Stimulated activated naive CD8-positive, alpha-beta T cell treated with anti-CD3 and anti-CD28 coated beads, Interleukin-15, Interleukin-2, amounts not matched to agents 100 U/mL and 50 U/mL, for 24 hours (primary cell): ENCODE measurements at regions not wholly inside any gene's neighbourhood (a gene's known extent, or its start where the extent isn't known, plus 50 kb on each side); places are given as distances from the start of the nearest gene placed in this dataset.

ENCODE experiments used
- ATAC-seq: fragments of 150-1000 bp; cut with Tn5 transposase; one replicate; pipeline ENCODE4 v1.10.0; 2021
- DNase-seq: peaks from one replicate; pipeline ENCODE4 v3.0.0; 2021

DNA sequence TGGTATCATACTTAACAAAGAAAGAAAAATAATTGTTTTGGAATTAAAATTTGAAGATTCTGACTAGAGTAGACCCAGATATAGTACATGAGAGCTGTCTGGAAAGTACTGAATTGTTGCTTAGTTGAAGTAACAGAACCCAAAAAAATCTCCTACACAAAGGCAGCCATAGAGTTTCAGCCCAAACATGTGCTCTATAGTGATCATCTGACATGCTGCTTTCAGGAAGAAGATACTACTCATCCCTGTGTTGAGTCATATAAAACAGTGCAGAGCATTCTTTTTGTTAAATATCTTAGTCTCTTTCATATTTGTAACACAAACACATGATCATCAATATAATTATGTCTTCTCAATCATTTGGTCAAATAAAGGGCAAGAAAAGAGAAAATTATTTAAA is 84.8 kb upstream of the PTPRM start:
- ATAC-seq (no peak), DNase-seq (no peak)

- DNase-seq (no peak), ATAC-seq (no peak)
Measured at GRCh38 chr18:7485616-7486015, 81.5 kb upstream of the PTPRM start.

GRCh38 chr18:7488571-7488970 is 78.5 kb upstream of the PTPRM start:
- no peak for DNase-seq
- no peak for ATAC-seq

- no peak for DNase-seq
- no peak for ATAC-seq
Measured at GRCh38 chr18:7490104-7490503, 77.0 kb upstream of the PTPRM start.

DNA sequence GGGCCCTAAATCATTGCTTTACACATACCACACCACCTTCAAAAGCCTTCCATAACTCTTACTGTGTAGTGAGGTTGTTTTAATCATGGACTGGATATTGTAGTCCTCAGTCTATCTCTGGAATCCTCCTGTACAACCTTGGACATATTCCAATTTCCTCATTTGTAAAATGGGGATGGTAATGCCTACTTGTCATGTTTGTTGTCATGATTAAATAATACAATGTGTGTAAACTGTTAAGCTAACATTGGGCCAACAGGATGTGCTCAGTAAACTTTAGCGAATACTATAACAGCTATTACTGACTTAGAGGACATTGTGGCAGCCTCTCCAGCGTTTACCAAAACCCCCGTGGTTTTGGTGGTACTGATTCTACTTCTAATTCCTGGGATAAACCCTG is 74.7 kb upstream of the PTPRM start:
- ATAC-seq (no peak), DNase-seq (no peak)

DNA sequence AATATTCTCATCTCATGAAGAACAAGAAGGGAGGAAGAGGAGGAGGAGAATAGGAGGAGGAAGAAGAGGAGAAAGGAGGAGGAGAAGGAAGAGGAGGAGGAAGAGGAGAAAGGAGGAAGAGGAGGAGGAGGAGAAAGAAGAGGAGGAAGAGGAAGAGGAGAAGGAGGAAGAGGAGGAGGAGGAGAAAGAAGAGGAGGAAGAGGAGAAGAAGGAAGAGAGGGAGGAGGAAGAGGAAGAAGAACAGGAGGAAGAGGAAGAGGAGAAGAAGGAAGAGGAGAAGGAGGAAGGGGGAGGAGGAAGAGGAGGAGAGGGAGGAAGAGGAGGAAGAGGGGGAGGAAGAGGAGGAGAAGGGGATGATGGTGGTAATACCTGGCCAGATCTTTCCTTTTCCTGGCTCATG is 70.0 kb upstream of the PTPRM start:
- no peak for ATAC-seq
- no peak for DNase-seq

DNA sequence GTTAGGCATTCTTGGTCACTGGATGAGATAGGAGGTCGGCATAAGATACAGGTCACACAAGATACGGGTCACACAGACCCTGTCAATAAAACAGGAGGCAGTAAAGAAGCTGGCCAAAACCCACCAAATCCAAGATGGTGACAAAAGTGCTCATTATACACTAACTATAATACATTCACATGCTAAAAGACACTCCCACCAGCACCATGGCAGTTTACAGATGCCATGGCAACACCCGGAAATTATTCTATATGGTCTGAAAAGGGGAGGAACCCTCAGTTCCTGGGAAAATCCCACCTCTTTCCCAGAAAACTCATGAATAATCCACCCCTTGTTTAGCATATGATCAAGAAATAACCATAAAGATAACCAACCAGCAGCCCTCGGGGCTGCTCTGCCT is 56.0 kb upstream of the PTPRM start:
- no peak for DNase-seq
- no peak for ATAC-seq

DNA sequence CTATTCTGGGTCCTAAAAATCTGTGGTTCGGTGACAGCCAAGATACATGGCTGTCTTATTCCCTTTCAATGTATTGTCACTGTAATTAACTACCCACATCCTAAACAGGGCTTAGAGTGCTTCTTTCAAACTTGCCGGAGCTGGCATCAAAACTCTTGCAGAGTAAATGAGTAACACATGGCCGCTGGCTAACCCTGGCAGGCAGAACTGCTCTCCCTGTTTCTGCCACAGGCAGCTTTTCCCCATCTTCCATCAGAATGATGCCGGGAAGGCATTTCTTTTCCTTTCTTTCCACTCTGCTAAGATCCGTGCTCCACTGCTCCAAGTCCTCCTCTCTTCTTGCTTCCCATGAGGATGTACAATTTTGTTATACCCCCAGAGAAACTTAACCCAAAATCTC is 54.8 kb upstream of the PTPRM start:
- ATAC-seq: no peak
- DNase-seq: no peak

DNA sequence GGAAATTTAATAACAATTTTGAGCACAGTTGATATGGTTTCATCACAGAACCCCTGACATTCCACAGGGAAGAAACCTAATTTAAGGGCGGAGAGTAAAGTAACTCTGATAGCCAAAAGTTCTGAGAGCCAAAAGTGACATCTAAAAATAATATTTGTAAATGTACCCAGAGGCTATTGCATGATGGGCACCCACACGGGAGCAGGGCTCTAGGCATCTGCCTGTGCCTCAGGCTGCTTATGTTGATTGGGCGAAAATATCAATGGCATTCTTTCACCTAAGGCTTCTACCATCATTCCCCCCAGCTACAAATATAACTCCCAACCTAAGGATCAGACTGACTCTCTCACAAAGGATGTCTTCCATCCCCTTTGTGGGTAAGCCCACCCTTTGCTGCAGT is 54.1 kb upstream of the PTPRM start:
- no peak for ATAC-seq
- no peak for DNase-seq

DNA sequence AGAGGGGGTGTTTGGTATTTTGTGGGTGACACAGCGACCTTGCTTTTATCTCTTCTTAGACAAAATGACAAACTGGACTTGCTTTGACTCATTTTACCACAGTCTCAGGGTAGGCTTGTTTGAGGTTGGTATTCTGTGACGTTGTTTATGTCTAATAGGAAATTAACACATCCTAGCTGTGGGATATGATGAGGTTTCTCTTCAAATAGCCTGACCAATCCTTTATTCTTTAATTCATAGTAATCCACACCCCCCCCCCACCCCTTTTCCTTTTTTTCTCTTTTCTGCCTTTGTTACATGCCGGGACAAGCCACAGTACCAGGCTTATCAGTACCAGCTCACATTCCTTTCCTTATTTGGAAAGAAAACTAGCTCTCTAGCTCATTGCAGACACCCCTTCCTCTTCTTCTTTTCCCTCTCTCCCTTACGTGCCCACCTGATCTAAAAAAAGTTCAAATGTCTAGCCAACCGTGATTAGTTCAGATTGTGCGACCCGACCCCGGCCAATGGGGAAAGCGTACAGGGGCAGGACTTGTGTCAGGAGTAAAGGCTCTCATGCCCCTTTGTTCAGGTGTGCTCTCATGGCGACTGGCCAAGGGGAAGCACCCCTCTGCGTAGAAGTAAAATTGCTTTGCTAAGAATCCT is 52.2 kb upstream of the PTPRM start:
- no peak for ATAC-seq
- no peak for DNase-seq

DNA sequence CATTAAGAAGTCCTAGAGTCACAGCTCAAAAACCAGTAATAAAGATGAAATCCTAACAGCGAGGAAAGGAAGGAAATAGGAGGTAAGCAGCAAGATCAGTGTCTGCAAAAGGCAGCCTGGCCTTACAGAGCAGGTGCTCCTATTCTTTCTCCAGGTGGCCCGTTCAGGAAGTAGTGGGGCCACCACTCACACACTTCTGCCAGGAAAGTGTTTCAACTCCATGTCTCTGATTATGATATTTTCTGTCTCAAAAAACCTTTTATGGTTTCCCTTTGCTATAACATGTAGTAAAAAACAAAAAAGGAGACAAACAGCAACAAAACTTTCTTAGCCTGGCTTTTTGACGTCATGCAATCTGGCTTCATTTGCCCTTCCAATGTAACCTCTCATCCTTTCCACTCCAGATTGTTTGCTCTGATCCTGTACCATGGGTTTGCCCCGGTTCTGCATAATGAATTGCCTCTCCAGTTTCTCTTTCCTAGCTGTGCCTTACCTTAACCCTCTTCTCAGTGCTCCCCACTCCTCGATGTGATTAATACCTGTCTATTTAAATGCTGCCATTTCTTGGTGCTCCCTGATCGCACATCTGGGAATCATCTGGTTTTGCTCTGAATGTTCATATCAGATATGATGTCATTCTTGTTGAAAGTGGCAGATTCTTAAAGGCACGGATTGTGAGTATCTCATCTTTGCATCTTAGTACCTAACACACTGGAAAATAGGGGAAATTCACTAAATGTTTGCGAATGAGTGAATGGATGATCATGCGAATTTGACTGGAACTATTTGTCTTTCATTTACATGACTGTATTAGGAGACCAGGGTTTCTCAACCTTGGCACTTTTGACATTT is 50.6 kb upstream of the PTPRM start:
- no peak for DNase-seq
- ATAC-seq: no peak
